ENCODE measurements at regions not wholly inside any gene's neighbourhood (a gene's known extent, or its start where the extent isn't known, plus 50 kb on each side); places are given as distances from the start of the nearest gene placed in this dataset.

- ATAC-seq (peak; percentile 75), DNase-seq (ENCODE audit: missing footprints) (no peak)
- intact Hi-C loops (cut with DNase I), result no loop called here
These were observed 119.9 kb upstream of the ARID1B start for GRCh38 chr6:156657296-156657695.

DNA sequence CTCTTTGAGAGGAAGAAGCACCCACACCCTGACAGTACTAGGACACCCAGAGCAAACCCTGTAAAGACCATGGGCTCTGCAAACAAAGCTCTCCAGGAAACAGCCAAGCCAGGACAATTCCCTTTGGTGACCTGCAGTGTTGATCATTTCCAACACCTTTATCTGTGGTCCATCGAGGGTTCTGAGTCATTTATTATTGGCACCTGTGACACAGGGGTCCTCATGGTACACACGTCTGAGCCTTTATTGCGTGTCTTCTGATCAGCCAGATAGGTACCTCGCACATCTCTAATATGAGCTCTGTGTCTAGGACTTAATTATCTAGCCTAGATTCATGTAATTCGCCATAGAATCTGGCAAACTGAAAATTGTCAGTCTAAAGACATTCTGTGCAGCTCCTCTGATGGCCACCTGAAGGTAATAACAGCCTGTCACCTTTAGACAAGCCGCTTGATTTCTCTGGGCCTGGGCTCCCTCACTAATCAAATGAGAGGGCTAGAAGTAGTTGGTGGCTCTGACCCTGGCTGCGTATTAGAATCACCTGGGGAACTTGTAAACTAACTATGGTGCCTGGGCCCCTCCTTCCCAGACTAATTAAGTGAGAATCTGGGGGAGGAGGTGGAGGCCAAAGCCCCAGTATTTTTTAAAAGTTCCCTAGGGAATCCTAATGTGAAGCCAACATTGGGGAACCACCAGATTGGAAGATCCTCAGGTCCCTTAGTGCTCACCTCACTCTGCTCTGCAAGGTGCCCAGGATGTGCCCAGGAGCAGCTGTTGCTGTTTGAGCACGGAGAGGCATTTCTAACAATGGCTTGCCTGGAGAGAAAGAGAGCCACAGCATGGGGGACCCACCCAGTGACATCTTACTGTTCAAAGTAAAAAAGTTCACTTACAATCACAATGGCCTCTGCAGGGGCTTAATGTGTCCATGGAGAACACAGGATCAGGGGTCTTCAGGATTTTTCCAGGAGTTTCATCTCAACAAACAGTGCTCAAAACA, 122.0 kb upstream of the ARID1B start:
- intact Hi-C loops (cut with DNase I), result no loop called here
- ATAC-seq (no peak), DNase-seq (ENCODE audit: missing footprints) (no peak)

- intact Hi-C loops (cut with DNase I), result no loop called here
- no peak for ATAC-seq
- no peak for DNase-seq (ENCODE audit: missing footprints)
These were observed 124.9 kb upstream of the ARID1B start for GRCh38 chr6:156652231-156652750.

DNA sequence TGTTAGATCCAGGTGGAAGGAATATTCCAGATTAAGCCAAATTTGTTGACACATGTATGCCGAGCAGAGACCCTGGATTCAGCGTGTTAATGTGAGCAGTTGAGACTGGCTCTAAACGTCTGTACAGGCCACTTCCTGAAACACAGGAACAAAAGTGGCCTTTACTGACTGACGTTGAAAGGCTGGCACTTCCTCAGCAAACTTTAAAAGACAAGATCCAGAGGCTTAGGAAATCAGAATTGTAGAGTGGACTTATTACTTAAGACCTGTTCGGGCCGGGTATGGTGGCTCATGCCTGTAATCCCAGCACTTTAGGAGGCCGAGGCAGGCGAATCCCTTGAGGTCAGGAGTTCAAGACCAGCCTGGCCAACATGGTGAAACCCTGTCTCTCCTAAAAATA, 125.7 kb upstream of the ARID1B start:
- no peak for DNase-seq (ENCODE audit: missing footprints)
- ATAC-seq, result no peak
- intact Hi-C loops (cut with DNase I), result no loop called here

- ATAC-seq (no peak), DNase-seq (ENCODE audit: missing footprints) (no peak)
- intact Hi-C loops (cut with DNase I), result no loop called here
These were observed 126.2 kb upstream of the ARID1B start for GRCh38 chr6:156650896-156651390.

DNA sequence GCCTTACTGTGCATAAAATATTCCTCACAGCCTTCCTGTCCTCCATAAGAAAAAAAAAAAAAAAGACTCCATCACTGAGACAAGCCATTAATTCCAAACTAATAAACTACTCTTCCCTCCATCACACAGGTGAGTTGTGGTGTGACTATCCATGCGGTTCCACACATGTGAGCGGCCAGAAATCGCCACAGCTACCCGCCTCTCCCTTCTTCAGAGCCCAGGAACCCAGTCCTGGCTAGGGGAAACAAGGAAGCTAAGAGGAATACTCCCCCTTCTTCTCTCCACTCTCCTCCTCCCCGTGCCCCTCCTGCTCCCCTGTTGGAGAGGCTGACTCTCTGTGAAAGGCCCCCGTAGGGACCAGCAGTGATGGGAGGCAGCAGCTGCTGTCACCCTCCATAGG, 128.6 kb upstream of the ARID1B start:
- DNase-seq (ENCODE audit: missing footprints), result no peak
- intact Hi-C loops (cut with DNase I), result no loop called here
- ATAC-seq, result no peak

DNA sequence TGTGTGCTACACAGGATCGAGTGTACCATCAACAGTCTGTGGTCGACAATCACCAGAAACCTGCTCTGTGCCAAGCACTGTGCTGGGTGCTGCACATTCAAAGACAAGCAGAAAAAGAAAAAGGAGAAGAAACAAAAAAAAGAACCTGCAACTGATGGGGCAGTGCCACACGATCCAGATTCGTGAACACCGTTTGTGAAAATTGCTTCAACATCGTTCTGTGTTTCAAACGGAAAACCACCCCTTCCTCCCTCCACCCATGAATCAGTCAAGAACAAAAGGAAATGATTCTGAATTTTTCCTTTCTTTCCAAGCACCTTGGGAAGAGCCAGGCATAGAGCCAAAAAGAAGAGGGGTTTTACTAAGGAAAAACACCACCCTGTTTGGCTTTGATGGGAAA, 129.2 kb upstream of the ARID1B start:
- intact Hi-C loops (cut with DNase I), result no loop called here
- ATAC-seq (no peak), DNase-seq (ENCODE audit: missing footprints) (no peak)

GRCh38 chr6:156647140-156647784, 129.9 kb upstream of the ARID1B start:
- DNase-seq (ENCODE audit: missing footprints) (no peak), ATAC-seq (no peak)
- intact Hi-C loops (cut with DNase I), result no loop called here

GRCh38 chr6:156646496-156646895, 130.7 kb upstream of the ARID1B start:
- intact Hi-C loops (cut with DNase I), result no loop called here
- no peak for DNase-seq (ENCODE audit: missing footprints)
- no peak for ATAC-seq

DNA sequence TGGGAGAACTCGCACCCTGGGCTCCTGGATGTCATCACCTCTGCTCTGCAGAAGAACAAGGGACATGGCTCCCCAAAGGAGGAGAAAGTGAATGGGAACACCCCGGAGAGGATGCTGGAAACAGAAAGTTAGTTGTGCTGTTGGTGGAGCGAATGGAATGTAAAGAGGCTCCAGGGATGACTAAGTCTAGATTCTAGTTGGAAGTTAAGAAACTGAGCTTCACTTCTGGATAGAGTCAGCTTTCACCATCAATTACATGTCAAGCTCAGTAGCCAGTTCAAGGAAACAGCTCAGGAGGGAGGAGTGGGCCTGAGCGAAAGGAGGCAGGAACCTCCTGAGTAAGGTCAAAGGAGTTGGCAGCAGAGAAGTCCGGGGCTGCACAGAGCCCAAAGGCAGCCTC, 132.1 kb upstream of the ARID1B start:
- intact Hi-C loops (cut with DNase I), result no loop called here
- ATAC-seq (no peak), DNase-seq (ENCODE audit: missing footprints) (no peak)

- ATAC-seq (no peak), DNase-seq (ENCODE audit: missing footprints) (no peak)
- intact Hi-C loops (cut with DNase I), result no loop called here
These were observed 138.0 kb upstream of the ARID1B start for GRCh38 chr6:156639009-156639721.

DNA sequence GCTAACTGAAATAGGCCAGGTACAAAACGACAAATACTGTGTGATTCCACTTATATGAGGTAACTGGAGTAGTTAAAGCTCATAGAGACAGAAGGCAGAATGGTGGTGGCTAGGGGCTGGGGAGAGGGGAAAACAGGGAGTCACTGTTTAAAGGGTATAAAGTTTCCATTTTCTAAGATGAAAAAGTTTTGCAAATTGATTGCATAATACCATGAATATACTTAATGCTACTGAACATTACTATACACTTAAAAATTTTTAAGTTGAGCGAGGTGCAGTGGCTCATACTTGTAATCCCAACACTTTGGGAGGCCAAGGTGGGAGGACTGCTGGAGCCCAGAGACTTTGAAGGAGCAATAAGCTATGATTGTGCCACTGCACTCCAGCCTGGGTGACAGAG, 138.6 kb upstream of the ARID1B start:
- intact Hi-C loops (cut with DNase I), result no loop called here
- no peak for ATAC-seq
- DNase-seq (ENCODE audit: missing footprints), result no peak

- ATAC-seq (no peak), DNase-seq (ENCODE audit: missing footprints) (no peak)
These were observed 142.2 kb upstream of the ARID1B start for GRCh38 chr6:156634951-156635371.

DNA sequence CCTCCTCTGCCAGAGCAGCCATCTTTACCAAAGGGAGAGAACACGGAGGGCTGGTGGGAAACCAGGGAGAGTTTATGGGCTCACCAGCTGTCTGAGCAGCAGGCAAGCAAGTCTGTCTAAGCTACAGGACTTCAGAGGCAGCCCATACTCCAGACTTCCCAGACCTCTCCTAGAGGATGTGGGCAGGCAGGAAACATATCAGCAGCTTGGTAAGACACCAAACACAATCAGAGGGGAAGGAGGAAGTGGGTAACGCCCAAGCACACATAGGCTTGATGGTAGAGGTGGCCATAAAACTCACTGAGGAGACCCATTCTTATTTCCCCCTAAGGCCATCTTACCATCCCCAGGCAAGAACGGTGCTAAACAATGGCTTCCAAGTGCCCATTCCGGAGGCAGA, 143.1 kb upstream of the ARID1B start:
- no peak for DNase-seq (ENCODE audit: missing footprints)
- intact Hi-C loops (cut with DNase I), result no loop called here
- ATAC-seq, result no peak

More at GRCh38 chr6:156634951-156635371, 142.2 kb upstream of the ARID1B start:
- intact Hi-C loops (cut with DNase I), result no loop called here

DNA sequence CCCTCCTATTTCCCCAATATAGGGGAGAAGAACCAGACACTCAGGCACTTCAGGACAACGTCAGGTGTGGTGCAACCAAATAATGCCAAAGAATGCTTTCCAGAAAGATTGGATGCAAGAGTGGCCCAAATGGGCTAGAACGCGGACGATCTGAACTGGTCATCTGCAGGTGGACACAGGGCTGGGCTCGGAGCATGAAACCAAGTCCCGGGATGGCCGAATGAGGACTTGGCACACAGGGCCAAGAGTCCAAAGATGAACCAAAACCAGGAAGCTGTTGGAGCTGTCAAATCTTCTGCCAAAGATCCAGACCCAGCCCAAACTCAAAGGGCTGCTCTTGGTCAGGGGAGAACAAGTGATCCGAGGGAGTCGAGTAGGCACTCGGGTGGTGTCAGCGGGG, 143.9 kb upstream of the ARID1B start:
- ATAC-seq, result no peak
- no peak for DNase-seq (ENCODE audit: missing footprints)

DNA sequence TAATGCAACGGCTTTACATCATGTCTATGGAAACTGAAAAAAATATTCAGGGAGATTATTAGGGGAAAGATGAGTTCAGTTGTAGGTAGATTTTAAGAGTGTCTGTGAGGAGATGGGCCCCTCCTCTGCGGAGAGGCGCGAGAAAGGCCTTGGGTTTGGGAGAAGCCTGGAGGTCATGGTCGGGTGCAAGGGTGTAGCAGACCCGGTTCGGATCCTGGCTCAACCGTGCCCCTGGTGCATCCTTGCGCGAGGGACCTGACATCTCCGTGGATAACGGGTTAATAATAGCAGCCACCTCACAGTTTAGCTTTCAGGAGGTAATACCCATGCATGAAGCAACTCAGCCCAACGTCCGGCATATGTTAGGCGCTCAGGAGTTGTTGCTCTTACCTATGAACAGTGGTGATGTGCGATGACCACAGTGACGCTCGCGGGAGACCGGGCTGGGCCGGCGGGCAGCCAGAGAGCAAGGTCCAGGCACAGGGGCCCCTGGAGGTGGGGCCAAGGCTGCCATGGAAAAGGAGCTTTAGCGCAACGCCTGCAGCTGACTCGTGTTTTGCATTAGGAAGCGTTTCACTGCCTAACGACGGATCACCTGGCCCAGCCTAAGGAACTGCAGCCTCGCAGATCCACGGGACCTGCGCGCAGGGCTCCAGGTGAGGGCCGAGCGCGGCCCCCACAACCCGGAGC, 146.4 kb upstream of the ARID1B start:
- DNase-seq (ENCODE audit: missing footprints) (no peak), ATAC-seq (no peak)
- intact Hi-C loops (cut with DNase I), result no loop called here

More for the DNA sequence above, 143.9 kb upstream of the ARID1B start:
- intact Hi-C loops (cut with DNase I), result no loop called here

- ATAC-seq, result no peak
- no peak for DNase-seq (ENCODE audit: missing footprints)
- intact Hi-C loops (cut with DNase I), result no loop called here
These were observed 148.4 kb upstream of the ARID1B start for GRCh38 chr6:156628805-156629204.

GRCh38 chr6:156627524-156627923, 149.7 kb upstream of the ARID1B start:
- no peak for DNase-seq (ENCODE audit: missing footprints)
- intact Hi-C loops (cut with DNase I), result no loop called here
- ATAC-seq, result no peak

DNA sequence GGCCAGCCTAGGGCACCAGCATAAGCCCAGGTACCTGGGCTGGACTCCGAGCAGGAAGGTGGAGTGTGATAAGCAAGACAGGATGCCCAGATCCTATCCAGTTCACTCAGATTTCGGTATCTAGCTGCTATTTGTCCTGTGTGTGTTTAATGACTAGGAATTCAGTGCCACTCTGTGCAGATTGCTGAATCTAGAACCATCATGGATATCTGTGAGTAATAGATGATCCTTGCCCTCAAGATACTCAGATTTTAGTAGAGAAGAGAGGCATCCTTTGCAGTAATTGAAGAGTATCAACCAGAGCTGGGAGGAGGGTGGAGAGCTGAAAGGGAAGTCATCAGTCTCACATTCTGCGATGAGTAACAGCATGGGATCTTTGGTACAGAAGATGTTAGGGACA, 155.0 kb upstream of the ARID1B start:
- intact Hi-C loops (cut with DNase I), result no loop called here
- ATAC-seq, result no peak
- DNase-seq (ENCODE audit: missing footprints), result no peak

All from Right ventricle myocardium inferior (tissue), 1 donor.